Fibroblast of lung (primary cell): ENCODE measurements at regions not wholly inside any gene's neighbourhood (a gene's known extent, or its start where the extent isn't known, plus 50 kb on each side); places are given as distances from the start of the nearest gene placed in this dataset.

Source experiments
- EZH2 ChIP-seq: IDR thresholded peaks from 2 replicates; pipeline ENCODE4 v1.5.1; 2012; ENCODE audit warnings: low read length, control low read depth, mild to moderate bottlenecking; ENCODE audit errors: missing control alignments
- TF ChIP-seq, protein P1 (sequence below), 2 donors: IDR thresholded peaks in 1 of 2; conservative IDR thresholded peaks in 1 of 2; 1 replicate in 1 of 2; 2 replicates in 1 of 2; pipeline ENCODE4 v1.5.1; 2011 to 2012; ENCODE audit warnings: low read length in 2 of 2, control low read depth in 1 of 2, inconsistent platforms in 1 of 2, low read depth in 1 of 2, mild to moderate bottlenecking in 1 of 2

DNA sequence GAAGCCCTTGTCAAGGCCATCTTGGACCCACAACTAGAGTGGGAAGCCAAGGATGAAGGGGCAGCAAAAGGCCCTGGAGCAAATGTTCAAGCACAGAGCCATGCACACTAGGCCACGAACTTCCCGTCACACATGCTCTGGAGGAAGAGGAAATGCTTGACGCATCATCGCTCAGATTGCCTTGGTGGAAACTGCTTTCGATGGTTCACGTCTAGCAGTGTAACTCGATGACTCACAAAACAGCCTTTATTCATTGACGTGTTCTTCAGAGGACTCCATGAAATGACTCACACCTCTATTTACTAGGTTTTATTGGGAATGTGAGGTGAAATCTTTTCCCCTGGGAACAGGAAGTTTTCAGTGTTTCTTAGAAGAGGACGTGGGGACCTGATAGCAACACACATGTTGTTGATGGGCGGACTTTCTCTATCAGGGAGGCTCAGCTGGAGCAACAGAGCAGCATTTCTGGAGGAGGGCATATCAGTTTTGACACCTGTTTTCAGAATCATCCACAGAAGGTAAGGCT is 79.8 kb upstream of the FLT1 start:
- TF ChIP-seq, protein P1, sequence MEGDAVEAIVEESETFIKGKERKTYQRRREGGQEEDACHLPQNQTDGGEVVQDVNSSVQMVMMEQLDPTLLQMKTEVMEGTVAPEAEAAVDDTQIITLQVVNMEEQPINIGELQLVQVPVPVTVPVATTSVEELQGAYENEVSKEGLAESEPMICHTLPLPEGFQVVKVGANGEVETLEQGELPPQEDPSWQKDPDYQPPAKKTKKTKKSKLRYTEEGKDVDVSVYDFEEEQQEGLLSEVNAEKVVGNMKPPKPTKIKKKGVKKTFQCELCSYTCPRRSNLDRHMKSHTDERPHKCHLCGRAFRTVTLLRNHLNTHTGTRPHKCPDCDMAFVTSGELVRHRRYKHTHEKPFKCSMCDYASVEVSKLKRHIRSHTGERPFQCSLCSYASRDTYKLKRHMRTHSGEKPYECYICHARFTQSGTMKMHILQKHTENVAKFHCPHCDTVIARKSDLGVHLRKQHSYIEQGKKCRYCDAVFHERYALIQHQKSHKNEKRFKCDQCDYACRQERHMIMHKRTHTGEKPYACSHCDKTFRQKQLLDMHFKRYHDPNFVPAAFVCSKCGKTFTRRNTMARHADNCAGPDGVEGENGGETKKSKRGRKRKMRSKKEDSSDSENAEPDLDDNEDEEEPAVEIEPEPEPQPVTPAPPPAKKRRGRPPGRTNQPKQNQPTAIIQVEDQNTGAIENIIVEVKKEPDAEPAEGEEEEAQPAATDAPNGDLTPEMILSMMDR (conservative IDR thresholded peaks at IDR 0.05 in 1 of 2, IDR thresholded peaks at IDR 0.05 in 1 of 2; ENCODE audit: low read depth in 1 of 2, low read length in 2 of 2), result no peak
- TF ChIP-seq EZH2, result no peak
